ENCODE measurements at regions not wholly inside any gene's neighbourhood (a gene's known extent, or its start where the extent isn't known, plus 50 kb on each side); places are given as distances from the start of the nearest gene placed in this dataset.

DNA sequence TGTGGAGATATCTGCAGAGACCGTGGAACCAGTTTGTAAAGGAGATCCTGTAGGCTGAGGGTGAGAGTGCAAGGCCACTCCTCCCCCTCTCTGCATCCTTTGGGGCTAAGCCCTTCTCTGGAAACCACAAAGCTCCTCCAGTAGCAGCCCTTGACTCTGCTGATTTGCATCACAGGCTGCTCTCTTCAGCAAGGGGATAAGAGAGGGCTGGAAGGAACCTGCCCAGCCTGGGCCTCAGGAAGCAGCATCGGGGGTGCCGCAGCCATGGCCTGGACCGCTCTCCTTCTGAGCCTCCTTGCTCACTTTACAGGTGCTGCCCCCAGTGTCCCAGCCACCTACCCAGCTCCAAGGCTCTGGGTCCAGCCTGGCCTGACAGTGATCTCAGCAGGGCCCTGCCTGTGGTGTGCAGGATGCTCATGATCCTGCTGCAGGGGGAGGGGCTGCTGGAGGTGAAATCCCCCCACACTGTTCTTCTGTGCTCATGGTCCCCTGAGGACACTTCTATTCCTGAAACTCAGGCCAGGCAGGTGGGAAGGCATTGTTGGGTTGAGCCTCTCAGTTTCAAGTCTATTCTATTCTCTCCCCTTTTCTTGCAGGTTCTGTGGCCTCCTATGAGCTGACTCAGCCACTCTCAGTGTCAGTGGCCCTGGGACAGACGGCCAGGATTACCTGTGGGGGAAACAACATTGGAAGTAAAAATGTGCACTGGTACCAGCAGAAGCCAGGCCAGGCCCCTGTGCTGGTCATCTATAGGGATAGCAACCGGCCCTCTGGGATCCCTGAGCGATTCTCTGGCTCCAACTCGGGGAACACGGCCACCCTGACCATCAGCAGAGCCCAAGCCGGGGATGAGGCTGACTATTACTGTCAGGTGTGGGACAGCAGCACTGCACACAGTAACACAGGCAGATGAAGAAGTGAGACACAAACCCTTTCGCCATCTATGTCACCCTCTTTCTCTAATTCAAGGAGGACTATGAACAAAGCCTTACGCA, 68.5 kb upstream of the IGLL5 start:
- TF ChIP-seq, protein P1, sequence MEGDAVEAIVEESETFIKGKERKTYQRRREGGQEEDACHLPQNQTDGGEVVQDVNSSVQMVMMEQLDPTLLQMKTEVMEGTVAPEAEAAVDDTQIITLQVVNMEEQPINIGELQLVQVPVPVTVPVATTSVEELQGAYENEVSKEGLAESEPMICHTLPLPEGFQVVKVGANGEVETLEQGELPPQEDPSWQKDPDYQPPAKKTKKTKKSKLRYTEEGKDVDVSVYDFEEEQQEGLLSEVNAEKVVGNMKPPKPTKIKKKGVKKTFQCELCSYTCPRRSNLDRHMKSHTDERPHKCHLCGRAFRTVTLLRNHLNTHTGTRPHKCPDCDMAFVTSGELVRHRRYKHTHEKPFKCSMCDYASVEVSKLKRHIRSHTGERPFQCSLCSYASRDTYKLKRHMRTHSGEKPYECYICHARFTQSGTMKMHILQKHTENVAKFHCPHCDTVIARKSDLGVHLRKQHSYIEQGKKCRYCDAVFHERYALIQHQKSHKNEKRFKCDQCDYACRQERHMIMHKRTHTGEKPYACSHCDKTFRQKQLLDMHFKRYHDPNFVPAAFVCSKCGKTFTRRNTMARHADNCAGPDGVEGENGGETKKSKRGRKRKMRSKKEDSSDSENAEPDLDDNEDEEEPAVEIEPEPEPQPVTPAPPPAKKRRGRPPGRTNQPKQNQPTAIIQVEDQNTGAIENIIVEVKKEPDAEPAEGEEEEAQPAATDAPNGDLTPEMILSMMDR (IDR thresholded peaks at IDR 0.05; ENCODE audit: extremely low read depth, low read depth, low read length) = no peak
- Histone ChIP-seq H3K36me3 (ENCODE audit: insufficient read depth, low read length) (no peaks in the 10 kb centered on the region), H3K9me3 (ENCODE audit: low read depth, low read length) (no peaks in the 10 kb centered on the region), H4K20me1 (ENCODE audit: insufficient read depth, low read length) (no peaks in the 10 kb centered on the region), H3K4me2 (ENCODE audit: insufficient read depth, low read length) (no peak overlapping the region), H3K4me3 (ENCODE audit: insufficient read depth, low read length) (no peak overlapping the region), H3K27ac (ENCODE audit: low read depth, low read length) (no peak overlapping the region), H3K27me3 (ENCODE audit: insufficient read depth, low read length) (no peaks in the 10 kb centered on the region), H2AFZ (ENCODE audit: low read length) (no peak overlapping the region), H3K79me2 (ENCODE audit: insufficient read depth, low read length) (no peaks in the 10 kb centered on the region), H3K4me1 (ENCODE audit: insufficient read depth, low read length) (no peaks in the 10 kb centered on the region)
- no peak for DNase-seq (ENCODE audit: insufficient read length, low spot score, missing footprints)

DNA sequence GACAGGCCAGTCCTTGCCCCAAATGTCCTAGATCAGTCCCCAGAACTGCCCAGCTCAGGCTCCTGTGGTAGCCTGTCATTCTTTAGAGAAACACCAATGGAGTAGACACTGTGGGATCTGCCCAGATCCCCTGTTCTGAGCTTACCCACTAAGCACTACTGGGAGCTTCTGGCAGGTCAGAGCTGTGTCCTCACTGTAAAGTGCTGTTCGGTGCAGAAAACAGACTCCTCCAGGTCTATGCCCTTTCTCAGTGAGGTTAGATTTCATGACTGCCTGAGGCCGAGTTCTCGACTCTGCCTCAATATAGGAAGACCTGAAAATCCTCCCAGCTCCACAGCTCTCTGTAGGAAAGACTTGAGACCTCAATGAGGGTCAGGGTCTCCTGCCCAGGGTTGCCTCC, 67.5 kb upstream of the IGLL5 start:
- Histone ChIP-seq H3K4me2 (ENCODE audit: insufficient read depth, low read length) (no peak overlapping the region), H3K4me1 (ENCODE audit: insufficient read depth, low read length) (no peaks in the 10 kb centered on the region), H3K36me3 (ENCODE audit: insufficient read depth, low read length) (no peaks in the 10 kb centered on the region), H3K9me3 (ENCODE audit: low read depth, low read length) (no peaks in the 10 kb centered on the region), H3K4me3 (ENCODE audit: insufficient read depth, low read length) (no peak overlapping the region), H4K20me1 (ENCODE audit: insufficient read depth, low read length) (no peaks in the 10 kb centered on the region), H3K27me3 (ENCODE audit: insufficient read depth, low read length) (no peaks in the 10 kb centered on the region), H3K27ac (ENCODE audit: low read depth, low read length) (no peak overlapping the region), H3K79me2 (ENCODE audit: insufficient read depth, low read length) (no peaks in the 10 kb centered on the region), H2AFZ (ENCODE audit: low read length) (no peak overlapping the region)
- TF ChIP-seq, protein P1 (IDR thresholded peaks at IDR 0.05; ENCODE audit: extremely low read depth, low read depth, low read length) = no peak
- peak; percentile 35 for DNase-seq (ENCODE audit: insufficient read length, low spot score, missing footprints)

DNA sequence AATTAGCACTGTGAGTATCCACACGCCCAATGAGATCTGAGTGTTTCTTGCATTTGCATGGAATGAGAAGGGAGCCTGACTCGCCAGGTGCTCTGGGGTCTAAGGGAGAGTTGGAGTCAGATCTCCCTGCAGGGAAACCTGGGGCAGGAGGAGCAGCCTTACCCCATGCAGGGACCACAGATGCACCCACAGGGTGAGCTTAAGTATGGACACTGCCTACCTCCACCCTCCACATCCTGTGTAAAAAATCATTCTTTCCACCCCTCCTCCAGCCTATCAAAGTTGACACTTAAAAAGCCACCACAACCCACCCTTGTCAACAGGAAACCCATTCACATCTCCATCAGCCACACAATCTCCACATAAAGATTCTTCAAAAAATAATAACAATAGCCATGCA, 67.0 kb upstream of the IGLL5 start:
- Histone ChIP-seq H3K27ac (ENCODE audit: low read depth, low read length) (no peak overlapping the region), H3K36me3 (ENCODE audit: insufficient read depth, low read length) (no peaks in the 10 kb centered on the region), H3K79me2 (ENCODE audit: insufficient read depth, low read length) (no peaks in the 10 kb centered on the region), H3K9me3 (ENCODE audit: low read depth, low read length) (no peaks in the 10 kb centered on the region), H4K20me1 (ENCODE audit: insufficient read depth, low read length) (no peaks in the 10 kb centered on the region), H2AFZ (ENCODE audit: low read length) (no peak overlapping the region), H3K4me3 (ENCODE audit: insufficient read depth, low read length) (no peak overlapping the region), H3K4me1 (ENCODE audit: insufficient read depth, low read length) (no peaks in the 10 kb centered on the region), H3K27me3 (ENCODE audit: insufficient read depth, low read length) (no peaks in the 10 kb centered on the region), H3K4me2 (ENCODE audit: insufficient read depth, low read length) (no peak overlapping the region)
- TF ChIP-seq, protein P1 (IDR thresholded peaks at IDR 0.05; ENCODE audit: extremely low read depth, low read depth, low read length) = no peak
- peak; percentile 26 for DNase-seq (ENCODE audit: insufficient read length, low spot score, missing footprints)

DNA sequence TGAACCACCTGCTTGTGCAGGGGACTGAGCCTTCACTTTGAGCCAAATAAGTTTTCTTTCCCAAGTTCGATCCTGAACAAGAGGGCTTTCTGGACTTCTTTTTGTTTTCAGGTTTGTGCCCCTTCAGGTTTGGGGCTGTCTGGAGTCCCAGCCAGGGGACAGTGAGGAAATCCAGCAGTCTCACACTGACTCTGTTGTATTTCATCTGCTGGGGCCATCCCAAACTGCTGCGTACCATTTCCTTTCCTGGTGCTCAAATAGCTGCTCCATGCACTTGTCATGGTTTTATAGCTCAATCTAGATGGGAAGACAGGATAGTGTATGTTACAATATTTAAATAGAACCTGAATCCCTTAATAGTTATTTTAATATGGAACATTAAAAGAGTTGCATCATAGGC, 66.3 kb upstream of the IGLL5 start:
- DNase-seq (ENCODE audit: insufficient read length, low spot score, missing footprints) = no peak
- Histone ChIP-seq H3K27ac (ENCODE audit: low read depth, low read length) (no peak overlapping the region), H3K36me3 (ENCODE audit: insufficient read depth, low read length) (no peaks in the 10 kb centered on the region), H2AFZ (ENCODE audit: low read length) (no peak overlapping the region), H3K27me3 (ENCODE audit: insufficient read depth, low read length) (no peaks in the 10 kb centered on the region), H3K79me2 (ENCODE audit: insufficient read depth, low read length) (no peaks in the 10 kb centered on the region), H3K4me2 (ENCODE audit: insufficient read depth, low read length) (no peak overlapping the region), H4K20me1 (ENCODE audit: insufficient read depth, low read length) (no peaks in the 10 kb centered on the region), H3K4me3 (ENCODE audit: insufficient read depth, low read length) (no peak overlapping the region), H3K4me1 (ENCODE audit: insufficient read depth, low read length) (no peaks in the 10 kb centered on the region), H3K9me3 (ENCODE audit: low read depth, low read length) (no peaks in the 10 kb centered on the region)
- TF ChIP-seq, protein P1 (IDR thresholded peaks at IDR 0.05; ENCODE audit: extremely low read depth, low read depth, low read length) = no peak
